ENCODE measurements at regions not wholly inside any gene's neighbourhood (a gene's known extent, or its start where the extent isn't known, plus 50 kb on each side); places are given as distances from the start of the nearest gene placed in this dataset.

GRCh38 chr16:7161891-7162290, 170.8 kb upstream of the RBFOX1 start:
- Histone ChIP-seq H3K9me3 (ENCODE audit: low read depth) (no peaks in the 10 kb centered on the region), H2AFZ (no peak overlapping the region), H3K79me2 (ENCODE audit: insufficient read depth) (no peaks in the 10 kb centered on the region), H3K4me1 (ENCODE audit: insufficient read depth) (no peaks in the 10 kb centered on the region), H3K9me2 (ENCODE audit: insufficient read depth) (no peaks in the 10 kb centered on the region), H3K4me2 (ENCODE audit: unreplicated experiment) (no peak overlapping the region), H3K27ac (no peak overlapping the region), H3K4me3 (no peak overlapping the region), H4K20me1 (ENCODE audit: insufficient read depth) (no peaks in the 10 kb centered on the region), H3K36me3 (ENCODE audit: low read depth) (no peaks in the 10 kb centered on the region), H3K9ac (no peak overlapping the region), H3F3A (ENCODE audit: insufficient read depth) (no peaks in the 10 kb centered on the region), H3K27me3 (replicated peaks; ENCODE audit: insufficient read depth) (no peaks in the 10 kb centered on the region)
- TF ChIP-seq EZH2phosphoT487 (IDR thresholded peaks at IDR 0.05; ENCODE audit: insufficient read depth, low read depth) (no peak), EZH2 (IDR thresholded peaks at IDR 0.05; ENCODE audit: insufficient read depth, poor library complexity, severe bottlenecking) (no peak)
- DNase-seq: no peak
- 0% methylated on average over 1 of the region's 1 CpG for WGBS, 2 experiments (ENCODE audit: low coverage in 1 of 2, low lambda C conversion rate in 2 of 2, missing lambda C conversion rate in 2 of 2)
- in situ Hi-C loops (cut with MboI): no loop called here

DNA sequence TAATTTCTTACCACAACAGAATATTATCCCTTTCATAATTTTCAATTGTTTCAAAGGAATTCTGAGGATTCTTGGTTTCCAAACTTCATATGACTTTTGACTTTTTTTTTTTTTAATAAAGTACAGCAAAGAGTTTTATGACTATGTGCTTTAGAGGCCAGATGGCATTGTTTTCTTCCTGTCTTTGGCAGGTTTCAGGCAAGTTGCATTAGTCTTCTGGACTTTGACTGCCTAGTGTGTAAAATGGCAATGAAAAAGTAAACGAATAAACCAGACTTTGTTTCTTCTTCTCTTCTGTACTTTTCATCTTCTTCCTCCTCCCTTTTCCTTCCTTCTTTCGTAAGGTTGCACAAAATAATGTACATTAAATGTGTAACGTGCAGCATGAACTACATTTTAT, 172.6 kb upstream of the RBFOX1 start:
- Histone ChIP-seq H3K4me3 (no peak overlapping the region), H3K79me2 (ENCODE audit: insufficient read depth) (no peaks in the 10 kb centered on the region), H3K9me2 (ENCODE audit: insufficient read depth) (no peaks in the 10 kb centered on the region), H3K27ac (no peak overlapping the region), H3K9me3 (ENCODE audit: low read depth) (no peaks in the 10 kb centered on the region), H3F3A (ENCODE audit: insufficient read depth) (no peaks in the 10 kb centered on the region), H3K4me2 (ENCODE audit: unreplicated experiment) (no peak overlapping the region), H4K20me1 (ENCODE audit: insufficient read depth) (no peaks in the 10 kb centered on the region), H2AFZ (no peak overlapping the region), H3K9ac (no peak overlapping the region), H3K4me1 (ENCODE audit: insufficient read depth) (no peaks in the 10 kb centered on the region), H3K27me3 (replicated peaks; ENCODE audit: insufficient read depth) (no peaks in the 10 kb centered on the region), H3K36me3 (ENCODE audit: low read depth) (no peaks in the 10 kb centered on the region)
- DNase-seq: no peak
- WGBS, 2 experiments (ENCODE audit: low coverage in 1 of 2, low lambda C conversion rate in 2 of 2, missing lambda C conversion rate in 2 of 2): 10 to 16% methylated on average over 3 of the region's 3 CpGs
- in situ Hi-C loops (cut with MboI): no loop called here
- TF ChIP-seq EZH2 (IDR thresholded peaks at IDR 0.05; ENCODE audit: insufficient read depth, poor library complexity, severe bottlenecking): no peak
- no peak for TF ChIP-seq EZH2phosphoT487 (IDR thresholded peaks at IDR 0.05; ENCODE audit: insufficient read depth, low read depth)

GRCh38 chr16:7158481-7158880, 174.2 kb upstream of the RBFOX1 start:
- no peak for DNase-seq
- H4K20me1 ChIP-seq (ENCODE audit: insufficient read depth): no peaks in the 10 kb centered on the region
- H3K9ac ChIP-seq: no peak overlapping the region
- no peaks in the 10 kb centered on the region for H3K36me3 ChIP-seq (ENCODE audit: low read depth)
- no peaks in the 10 kb centered on the region for H3K9me3 ChIP-seq (ENCODE audit: low read depth)
- H2AFZ ChIP-seq: no peak overlapping the region
- no peaks in the 10 kb centered on the region for H3K79me2 ChIP-seq (ENCODE audit: insufficient read depth)
- no peak overlapping the region for H3K4me2 ChIP-seq (ENCODE audit: unreplicated experiment)
- no peak overlapping the region for H3K4me3 ChIP-seq
- no peaks in the 10 kb centered on the region for H3K4me1 ChIP-seq (ENCODE audit: insufficient read depth)
- no peaks in the 10 kb centered on the region for H3F3A ChIP-seq (ENCODE audit: insufficient read depth)
- no peak overlapping the region for H3K27ac ChIP-seq
- TF ChIP-seq EZH2 (IDR thresholded peaks at IDR 0.05; ENCODE audit: insufficient read depth, poor library complexity, severe bottlenecking) (no peak), EZH2phosphoT487 (IDR thresholded peaks at IDR 0.05; ENCODE audit: insufficient read depth, low read depth) (no peak)
- in situ Hi-C loops (cut with MboI): no loop called here
- H3K9me2 ChIP-seq (ENCODE audit: insufficient read depth): no peaks in the 10 kb centered on the region
- no peaks in the 10 kb centered on the region for H3K27me3 ChIP-seq (replicated peaks; ENCODE audit: insufficient read depth)
- 66 to 76% methylated on average over 4 of the region's 4 CpGs for whole genome bisulfite sequencing, 2 experiments (ENCODE audit: low coverage in 1 of 2, low lambda C conversion rate in 2 of 2, missing lambda C conversion rate in 2 of 2)

DNA sequence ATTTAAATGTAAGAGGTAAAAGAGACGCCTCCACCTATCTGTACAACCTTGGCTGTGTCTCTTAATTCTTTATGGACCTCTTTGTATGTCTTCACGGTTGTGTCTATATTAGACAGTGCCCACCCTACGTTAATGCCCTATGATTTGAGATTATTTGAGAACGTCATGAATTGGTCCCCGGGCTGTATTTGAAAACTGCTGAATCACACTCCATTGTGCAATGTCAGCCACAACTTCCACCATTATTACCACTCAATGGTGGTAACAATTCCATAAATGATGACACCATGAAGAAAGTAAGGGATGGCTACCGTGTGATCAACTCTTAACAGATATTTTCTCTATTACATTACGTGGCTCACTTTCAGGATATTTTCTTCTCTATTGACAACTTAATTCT, 182.4 kb upstream of the RBFOX1 start:
- Histone ChIP-seq H3K9ac (no peak overlapping the region), H3F3A (ENCODE audit: insufficient read depth) (no peaks in the 10 kb centered on the region), H3K4me1 (ENCODE audit: insufficient read depth) (no peaks in the 10 kb centered on the region), H3K9me2 (ENCODE audit: insufficient read depth) (no peaks in the 10 kb centered on the region), H3K79me2 (ENCODE audit: insufficient read depth) (no peaks in the 10 kb centered on the region), H3K27ac (no peak overlapping the region), H3K4me2 (ENCODE audit: unreplicated experiment) (no peak overlapping the region), H2AFZ (no peak overlapping the region), H3K27me3 (replicated peaks; ENCODE audit: insufficient read depth) (no peaks in the 10 kb centered on the region), H3K9me3 (ENCODE audit: low read depth) (no peaks in the 10 kb centered on the region), H3K36me3 (ENCODE audit: low read depth) (no peaks in the 10 kb centered on the region), H4K20me1 (ENCODE audit: insufficient read depth) (no peaks in the 10 kb centered on the region), H3K4me3 (no peak overlapping the region)
- TF ChIP-seq EZH2 (IDR thresholded peaks at IDR 0.05; ENCODE audit: insufficient read depth, poor library complexity, severe bottlenecking) (no peak), EZH2phosphoT487 (IDR thresholded peaks at IDR 0.05; ENCODE audit: insufficient read depth, low read depth) (no peak)
- DNase-seq: no peak
- WGBS, 2 experiments (ENCODE audit: low coverage in 1 of 2, low lambda C conversion rate in 2 of 2, missing lambda C conversion rate in 2 of 2): 9 to 10% methylated on average over 7 of the region's 7 CpGs
- in situ Hi-C loops (cut with MboI): no loop called here

- Histone ChIP-seq H3K9me3 (ENCODE audit: low read depth) (no peaks in the 10 kb centered on the region), H3K4me1 (ENCODE audit: insufficient read depth) (no peaks in the 10 kb centered on the region), H3K27me3 (replicated peaks; ENCODE audit: insufficient read depth) (no peaks in the 10 kb centered on the region), H2AFZ (no peak overlapping the region), H3K9me2 (ENCODE audit: insufficient read depth) (no peaks in the 10 kb centered on the region), H3F3A (ENCODE audit: insufficient read depth) (no peaks in the 10 kb centered on the region), H3K4me3 (no peak overlapping the region), H3K27ac (no peak overlapping the region), H4K20me1 (ENCODE audit: insufficient read depth) (no peaks in the 10 kb centered on the region), H3K36me3 (ENCODE audit: low read depth) (no peaks in the 10 kb centered on the region), H3K79me2 (ENCODE audit: insufficient read depth) (no peaks in the 10 kb centered on the region), H3K9ac (no peak overlapping the region), H3K4me2 (ENCODE audit: unreplicated experiment) (no peak overlapping the region)
- 22 to 31% methylated on average over 6 of the region's 6 CpGs for WGBS, 2 experiments (ENCODE audit: low coverage in 1 of 2, low lambda C conversion rate in 2 of 2, missing lambda C conversion rate in 2 of 2)
- in situ Hi-C loops (cut with MboI): no loop called here
- DNase-seq: no peak
- TF ChIP-seq EZH2phosphoT487 (IDR thresholded peaks at IDR 0.05; ENCODE audit: insufficient read depth, low read depth) (no peak), EZH2 (IDR thresholded peaks at IDR 0.05; ENCODE audit: insufficient read depth, poor library complexity, severe bottlenecking) (no peak)
These were observed 184.0 kb upstream of the RBFOX1 start for GRCh38 chr16:7148606-7149005.

Data from GM23248 (cell line).